A549 (cell line): ENCODE measurements at regions not wholly inside any gene's neighbourhood (a gene's known extent, or its start where the extent isn't known, plus 50 kb on each side); places are given as distances from the start of the nearest gene placed in this dataset.

Experiments used
- ATAC-seq, 2 experiments: fragments of 200-7000 bp in 1 of 2; fragments of >200 bp in 1 of 2; cut with Nextera tagmentation in 1 of 2; cut with Tn5 transposase in 1 of 2; 3 replicates each; pipeline versions ENCODE4 v1.8.0 to v1.9.1; 2018 to 2020; ENCODE audit warnings: mild to moderate bottlenecking in 1 of 2, moderate library complexity in 1 of 2
- CTCF ChIA-PET: fragments of 300-600 bp; sonication (Branson Sonifier 250); formaldehyde crosslinking; extraction: SDS; loops from one replicate; lab custom pipeline; 2021; ENCODE audit warnings: antibody characterized with exemption, inconsistent platforms; lab: Yijun Ruan, JAX
- POLR2A ChIA-PET: fragments of 350-600 bp; formaldehyde crosslinking; extraction: SDS; loops from one replicate; lab custom pipeline; 2021; ENCODE audit warnings: antibody characterized with exemption, inconsistent platforms; lab: Yijun Ruan, JAX
- DNase-seq, 2 experiments: peaks; one replicate each; pipeline versions ENCODE4 v3.0.0 to v3.0.0-alpha.2; 2011 to 2016; ENCODE audit warnings: low read depth in 1 of 2, low spot score in 1 of 2
- FAIRE-seq: peaks from 2 replicates; lab custom pipeline; 2011; peaks lifted over from hg19 to GRCh38; lab: Jason Lieb, UNC
- H3K27ac ChIP-seq, 2 experiments: fragments of >200 bp; sonication (Bioruptor Twin); formaldehyde crosslinking; 3 replicates each; pipeline ENCODE4 v1.5.1; 2016 to 2017
- H3K4me1 ChIP-seq: fragments of >200 bp; sonication (Bioruptor Twin); formaldehyde crosslinking; 3 replicates; pipeline ENCODE4 v1.6.1; 2016
- H3K4me2 ChIP-seq: fragments of >200 bp; sonication (Bioruptor Twin); formaldehyde crosslinking; 3 replicates; pipeline ENCODE4 v1.6.1; 2016
- H3K4me3 ChIP-seq: fragments of >200 bp; sonication (Bioruptor Twin); formaldehyde crosslinking; 3 replicates; pipeline ENCODE4 v1.5.1; 2016
- H3K9me3 ChIP-seq: fragments of >200 bp; sonication (Bioruptor Twin); formaldehyde crosslinking; 3 replicates; pipeline ENCODE4 v1.6.1; 2016
- CBX8 ChIP-seq: fragments of 200-600 bp; sonication (generic); IDR thresholded peaks from 2 replicates; pipeline ENCODE4 v1.6.1; 2016
- CHD2 ChIP-seq: fragments of 150-350 bp; IDR thresholded peaks from 2 replicates; pipeline ENCODE4 v1.6.1; 2014; ENCODE audit warnings: low read length; ENCODE audit not compliant: partially characterized antibody
- FOSL2 ChIP-seq, 2 experiments: fragments of 450-650 bp in 1 of 2; fragments of >200 bp in 1 of 2; sonication (Bioruptor Twin) in 1 of 2; formaldehyde crosslinking; IDR thresholded peaks; 2 replicates each; pipeline versions ENCODE4 v1.5.0 to v1.6.1; 2016 to 2020; ENCODE audit warnings: mild to moderate bottlenecking in 1 of 2, moderate library complexity in 1 of 2
- FOXS1 ChIP-seq: fragments of 250-450 bp; sonication (Bioruptor Pico); IDR thresholded peaks from 2 replicates; pipeline ENCODE4 v1.5.0; 2020; ENCODE audit warnings: mild to moderate bottlenecking, moderate library complexity
- HEYL ChIP-seq: fragments of 250-450 bp; sonication (Bioruptor Pico); IDR thresholded peaks from 2 replicates; pipeline ENCODE4 v1.8.0; 2021; ENCODE audit warnings: mild to moderate bottlenecking, moderate library complexity
- HOXA7 ChIP-seq: fragments of 250-450 bp; sonication (Bioruptor Pico); IDR thresholded peaks from 2 replicates; pipeline ENCODE4 v1.5.0; 2020; ENCODE audit warnings: mild to moderate bottlenecking, moderate library complexity
- HOXB5 ChIP-seq: fragments of 250-450 bp; sonication (Bioruptor Pico); IDR thresholded peaks from 2 replicates; pipeline ENCODE4 v1.5.0; 2020; ENCODE audit warnings: mild to moderate bottlenecking, moderate library complexity
- JUNB ChIP-seq: fragments of >200 bp; sonication (Bioruptor Twin); formaldehyde crosslinking; IDR thresholded peaks from 2 replicates; pipeline ENCODE4 v1.6.1; 2016
- KDM5A ChIP-seq: fragments of 200-600 bp; sonication (generic); IDR thresholded peaks from 2 replicates; pipeline ENCODE4 v1.6.1; 2016; ENCODE audit warnings: antibody characterized with exemption, mild to moderate bottlenecking
- MAZ ChIP-seq: fragments of 150-350 bp; IDR thresholded peaks from 2 replicates; pipeline ENCODE4 v1.6.1; 2014; ENCODE audit warnings: antibody characterized with exemption, low read depth, low read length, borderline replicate concordance
- NFE2L2 ChIP-seq: fragments of 150-350 bp; conservative IDR thresholded peaks from 2 replicates; pipeline ENCODE4 v1.6.1; 2014; ENCODE audit warnings: low read length
- POLR2AphosphoS2 ChIP-seq: conservative IDR thresholded peaks from 2 replicates; pipeline ENCODE4 v1.6.1; 2012; ENCODE audit warnings: low read length, improper control_type of control experiment, inconsistent platforms
- SMC3 ChIP-seq: fragments of >200 bp; sonication (Bioruptor Twin); formaldehyde crosslinking; IDR thresholded peaks from 3 replicates; pipeline ENCODE4 v1.6.1; 2018; ENCODE audit warnings: inconsistent platforms
- TP53 ChIP-seq: fragments of 250-450 bp; sonication (Bioruptor Pico); IDR thresholded peaks from 2 replicates; pipeline ENCODE4 v1.5.0; 2021; ENCODE audit warnings: mild to moderate bottlenecking, moderate library complexity
- WGBS: methylation state at CpG from one replicate; pipeline ENCODE4 v1.1.6; 2017; ENCODE audit errors: missing lambda C conversion rate; 5-methylcytosine and 5-hydroxymethylcytosine counted together
- TF ChIP-seq, protein P1 (sequence below): IDR thresholded peaks from 2 replicates; pipeline ENCODE4 v1.6.1; 2012
- TF ChIP-seq, protein P2 (sequence below): fragments of >200 bp; sonication (Bioruptor Twin); formaldehyde crosslinking; IDR thresholded peaks from 3 replicates; pipeline ENCODE4 v1.5.1; 2016
- TF ChIP-seq, protein P3 (sequence below): fragments of >200 bp; sonication (Bioruptor Twin); formaldehyde crosslinking; IDR thresholded peaks from 2 replicates; pipeline ENCODE4 v1.6.1; 2016
- TF ChIP-seq, protein P4 (sequence below): fragments of >200 bp; sonication (Bioruptor Twin); formaldehyde crosslinking; IDR thresholded peaks from 3 replicates; pipeline ENCODE4 v1.6.1; 2016
- TF ChIP-seq, protein P5 (sequence below): fragments of 250-450 bp; sonication (Bioruptor Pico); IDR thresholded peaks from 2 replicates; pipeline ENCODE4 v1.5.0; 2020; ENCODE audit warnings: low read depth, mild to moderate bottlenecking, moderate library complexity

DNA sequence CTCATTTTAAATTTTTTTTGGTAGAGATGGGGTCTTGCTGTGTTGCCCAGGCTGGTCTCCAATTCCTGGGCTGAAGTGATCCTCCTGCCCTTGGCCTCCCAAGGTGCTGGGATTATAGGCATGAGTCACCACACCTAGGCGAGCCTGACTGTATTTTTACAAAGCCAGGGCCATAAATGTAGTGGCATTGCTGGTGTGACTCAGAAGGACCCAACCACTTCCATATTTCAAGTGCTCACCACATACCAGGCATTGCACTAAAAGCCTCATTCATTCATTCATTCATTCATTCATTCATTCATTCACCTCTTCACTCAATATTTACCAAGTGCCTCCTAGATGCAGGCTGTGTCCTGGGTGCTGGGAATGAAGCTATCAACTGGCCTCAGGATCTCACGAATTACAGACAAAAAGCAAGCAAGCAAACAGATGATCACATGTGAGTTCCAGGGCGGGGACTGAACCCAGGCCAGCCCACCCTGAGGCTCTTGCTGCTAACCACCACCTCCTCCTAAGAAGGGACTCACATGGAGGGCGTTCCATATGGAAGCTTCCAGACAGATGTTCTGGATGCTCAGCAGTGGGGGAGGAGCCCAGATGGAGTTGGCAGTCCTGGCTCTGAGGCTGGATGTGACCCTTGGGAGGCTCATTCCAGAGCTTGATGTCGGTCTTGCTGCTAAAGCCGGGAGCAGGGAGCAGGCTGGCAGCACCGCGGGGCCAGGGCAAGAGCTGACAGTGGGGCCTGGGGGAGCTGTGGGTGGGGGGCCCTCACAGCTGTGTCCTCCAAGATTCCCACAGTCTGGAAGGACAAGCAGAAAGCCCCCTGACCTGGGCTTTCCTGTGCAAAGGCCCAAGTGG, 158.8 kb downstream of the CTTN start:
- DNase-seq (peak in 1 of 2 experiments; percentile 57), ATAC-seq (peak; percentile 58 to 63; a peak in 4 of 6 replicates), FAIRE-seq (no peak)
- H3K27ac ChIP-seq, result peak overlapping the region in 1 of 2 experiments; percentile 17; a peak in 1 of 6 replicates
- H3K4me3 ChIP-seq, result no peak overlapping the region
- H3K4me1 ChIP-seq, result peaks cover 15% of the 10 kb centered on the region
- 50% methylated on average over 5 of the region's 8 CpGs for WGBS
- no peaks in the 10 kb centered on the region for H3K9me3 ChIP-seq
- CTCF ChIA-PET, result interaction anchor here (0.8 to 0.9 kb wide), 3 partner anchors 9 to 31 kb away, joined by 3 to 4 read pairs (median 3); no protein-coding TSS in a partner anchor
- TF ChIP-seq, protein P1, sequence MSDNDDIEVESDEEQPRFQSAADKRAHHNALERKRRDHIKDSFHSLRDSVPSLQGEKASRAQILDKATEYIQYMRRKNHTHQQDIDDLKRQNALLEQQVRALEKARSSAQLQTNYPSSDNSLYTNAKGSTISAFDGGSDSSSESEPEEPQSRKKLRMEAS, result no peak
- TF ChIP-seq, protein P2, sequence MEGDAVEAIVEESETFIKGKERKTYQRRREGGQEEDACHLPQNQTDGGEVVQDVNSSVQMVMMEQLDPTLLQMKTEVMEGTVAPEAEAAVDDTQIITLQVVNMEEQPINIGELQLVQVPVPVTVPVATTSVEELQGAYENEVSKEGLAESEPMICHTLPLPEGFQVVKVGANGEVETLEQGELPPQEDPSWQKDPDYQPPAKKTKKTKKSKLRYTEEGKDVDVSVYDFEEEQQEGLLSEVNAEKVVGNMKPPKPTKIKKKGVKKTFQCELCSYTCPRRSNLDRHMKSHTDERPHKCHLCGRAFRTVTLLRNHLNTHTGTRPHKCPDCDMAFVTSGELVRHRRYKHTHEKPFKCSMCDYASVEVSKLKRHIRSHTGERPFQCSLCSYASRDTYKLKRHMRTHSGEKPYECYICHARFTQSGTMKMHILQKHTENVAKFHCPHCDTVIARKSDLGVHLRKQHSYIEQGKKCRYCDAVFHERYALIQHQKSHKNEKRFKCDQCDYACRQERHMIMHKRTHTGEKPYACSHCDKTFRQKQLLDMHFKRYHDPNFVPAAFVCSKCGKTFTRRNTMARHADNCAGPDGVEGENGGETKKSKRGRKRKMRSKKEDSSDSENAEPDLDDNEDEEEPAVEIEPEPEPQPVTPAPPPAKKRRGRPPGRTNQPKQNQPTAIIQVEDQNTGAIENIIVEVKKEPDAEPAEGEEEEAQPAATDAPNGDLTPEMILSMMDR, result no peak
- TF ChIP-seq FOSL2 (IDR thresholded peaks at IDR 0.05) (no peak), FOSL2 (CRISPR knock-in tag; IDR thresholded peaks at IDR 0.05) (peak; percentile 73), SMC3 (no peak), CHD2 (no peak)
- TF ChIP-seq, all 56 proteins: peak for 1
- H3K4me2 ChIP-seq, result no peak overlapping the region; the same call in 2 of the 3 replicates
- POLR2A ChIA-PET, result no interaction called here

DNA sequence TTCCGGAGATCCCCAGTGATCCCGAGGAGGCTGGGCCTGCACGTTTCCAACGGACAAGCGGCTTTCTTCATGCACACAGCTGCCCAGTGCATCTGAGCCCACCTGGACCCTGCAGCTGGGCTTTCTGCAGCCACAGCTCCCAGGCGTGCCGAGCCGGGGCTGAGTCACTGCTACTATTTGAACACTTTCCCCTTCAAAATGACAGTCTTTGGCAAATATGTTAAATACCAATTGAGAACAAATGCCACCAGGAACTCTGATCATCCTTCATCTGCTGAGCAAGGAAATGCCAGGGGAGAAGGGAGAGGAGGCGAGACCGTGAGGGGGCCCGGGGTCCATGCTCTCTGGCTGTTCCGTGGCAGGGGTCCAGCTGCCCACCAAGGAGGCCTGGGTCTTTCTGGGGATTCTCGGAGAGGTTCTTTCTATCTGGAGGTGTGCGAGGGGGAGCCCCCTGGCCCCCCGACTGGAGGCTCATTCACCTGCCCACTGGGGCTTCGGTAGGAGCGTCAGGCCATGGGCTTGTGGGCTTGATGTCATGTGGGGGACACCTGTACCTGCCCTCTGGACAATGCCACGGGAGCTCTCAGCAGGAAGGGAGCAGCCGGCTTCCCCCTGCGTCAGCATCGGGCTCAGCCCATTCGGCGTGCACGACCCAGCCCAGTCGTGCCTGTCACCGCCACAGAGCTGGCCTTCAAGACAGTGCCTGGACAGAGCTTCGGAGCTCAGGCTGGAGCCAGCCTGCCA, 159.6 kb downstream of the CTTN start:
- POLR2A ChIA-PET, result no interaction called here
- Histone ChIP-seq H3K27ac (no peak overlapping the region; a peak in 1 of 6 replicates), H3K4me2 (no peak overlapping the region), H3K4me1 (peaks cover 15% of the 10 kb centered on the region), H3K9me3 (no peaks in the 10 kb centered on the region), H3K4me3 (no peak overlapping the region)
- DNase-seq (no peak), ATAC-seq (peak in 1 of 2 experiments; percentile 16; a peak in 1 of 6 replicates), FAIRE-seq (no peak)
- WGBS, result 88% methylated on average over 17 of the region's 27 CpGs
- CTCF ChIA-PET, result interaction anchor here (0.8 to 2.1 kb wide), 3 partner anchors 8 to 30 kb away, joined by 3 to 5 read pairs (median 4); no protein-coding TSS in a partner anchor
- no peak for TF ChIP-seq POLR2AphosphoS2
- no peak for TF ChIP-seq KDM5A
- TF ChIP-seq TP53 (CRISPR knock-in tag), result no peak
- TF ChIP-seq HEYL (CRISPR knock-in tag), result no peak
- TF ChIP-seq, protein P3, sequence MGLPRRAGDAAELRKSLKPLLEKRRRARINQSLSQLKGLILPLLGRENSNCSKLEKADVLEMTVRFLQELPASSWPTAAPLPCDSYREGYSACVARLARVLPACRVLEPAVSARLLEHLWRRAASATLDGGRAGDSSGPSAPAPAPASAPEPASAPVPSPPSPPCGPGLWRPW, result no peak
- TF ChIP-seq CBX8, result no peak
- no peak for TF ChIP-seq HOXB5 (CRISPR knock-in tag)
- TF ChIP-seq, protein P2, result no peak
- TF ChIP-seq MAZ, result no peak
- TF ChIP-seq, protein P4, sequence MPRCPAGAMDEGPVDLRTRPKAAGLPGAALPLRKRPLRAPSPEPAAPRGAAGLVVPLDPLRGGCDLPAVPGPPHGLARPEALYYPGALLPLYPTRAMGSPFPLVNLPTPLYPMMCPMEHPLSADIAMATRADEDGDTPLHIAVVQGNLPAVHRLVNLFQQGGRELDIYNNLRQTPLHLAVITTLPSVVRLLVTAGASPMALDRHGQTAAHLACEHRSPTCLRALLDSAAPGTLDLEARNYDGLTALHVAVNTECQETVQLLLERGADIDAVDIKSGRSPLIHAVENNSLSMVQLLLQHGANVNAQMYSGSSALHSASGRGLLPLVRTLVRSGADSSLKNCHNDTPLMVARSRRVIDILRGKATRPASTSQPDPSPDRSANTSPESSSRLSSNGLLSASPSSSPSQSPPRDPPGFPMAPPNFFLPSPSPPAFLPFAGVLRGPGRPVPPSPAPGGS, result no peak
- no peak for TF ChIP-seq HOXA7 (CRISPR knock-in tag)
- TF ChIP-seq, protein P5, sequence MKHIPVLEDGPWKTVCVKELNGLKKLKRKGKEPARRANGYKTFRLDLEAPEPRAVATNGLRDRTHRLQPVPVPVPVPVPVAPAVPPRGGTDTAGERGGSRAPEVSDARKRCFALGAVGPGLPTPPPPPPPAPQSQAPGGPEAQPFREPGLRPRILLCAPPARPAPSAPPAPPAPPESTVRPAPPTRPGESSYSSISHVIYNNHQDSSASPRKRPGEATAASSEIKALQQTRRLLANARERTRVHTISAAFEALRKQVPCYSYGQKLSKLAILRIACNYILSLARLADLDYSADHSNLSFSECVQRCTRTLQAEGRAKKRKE (CRISPR knock-in tag), result no peak
- TF ChIP-seq FOXS1 (CRISPR knock-in tag), result no peak
- TF ChIP-seq JUNB, result no peak
- TF ChIP-seq NFE2L2, result no peak
- TF ChIP-seq, all 56 proteins: peak for 0
